ENCODE measurements at regions not wholly inside any gene's neighbourhood (a gene's known extent, or its start where the extent isn't known, plus 50 kb on each side); places are given as distances from the start of the nearest gene placed in this dataset.
A peak's percentile ranks its signal among the peaks of the same experiment; 100 is the strongest.
"Not testable (repeated sequence)": the region's sequence is repeated elsewhere in the genome, so short reads cannot be mapped to it uniquely, and the experiment has no call there.

DNA sequence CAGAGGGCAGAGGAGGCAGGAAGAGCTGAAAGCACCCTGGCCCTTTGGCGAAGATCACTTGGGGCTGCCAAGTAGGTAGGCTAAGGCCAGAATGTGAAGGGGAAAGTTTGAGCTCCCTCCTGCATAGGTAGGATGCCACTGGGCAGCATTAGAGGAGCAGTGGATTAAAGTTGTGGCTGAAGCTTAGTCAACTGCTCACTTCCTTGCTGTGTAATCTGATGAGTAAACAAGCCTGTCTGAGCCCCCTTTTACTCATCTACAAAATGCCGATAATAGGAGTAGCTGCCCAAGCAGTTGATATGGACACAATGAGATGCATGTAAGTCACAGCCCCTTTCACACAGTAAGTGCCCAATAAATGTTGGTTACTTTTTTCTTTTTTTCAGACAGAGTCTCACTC is 216.4 kb downstream of the MN1 start:
- DNase-seq, result no peak

DNA sequence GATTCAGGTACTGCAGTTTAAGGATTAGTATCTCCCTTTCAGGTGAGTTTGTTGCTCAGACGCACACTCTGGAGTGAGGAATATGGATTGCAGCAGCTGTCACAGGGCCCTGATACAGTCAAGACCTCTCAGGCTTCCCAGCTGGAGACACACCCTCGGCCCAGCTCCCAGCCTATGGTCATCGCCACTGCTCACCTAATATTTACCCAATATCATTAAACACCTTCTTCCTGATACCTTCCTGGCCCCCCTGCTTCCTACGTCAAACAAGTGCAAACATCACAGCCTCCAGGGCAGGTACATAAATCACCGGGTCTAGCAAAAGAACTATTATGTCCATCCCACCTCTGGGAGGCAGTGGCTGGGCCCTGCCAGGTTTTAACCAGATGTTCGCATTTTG is 213.3 kb downstream of the MN1 start:
- no peak for DNase-seq

DNA sequence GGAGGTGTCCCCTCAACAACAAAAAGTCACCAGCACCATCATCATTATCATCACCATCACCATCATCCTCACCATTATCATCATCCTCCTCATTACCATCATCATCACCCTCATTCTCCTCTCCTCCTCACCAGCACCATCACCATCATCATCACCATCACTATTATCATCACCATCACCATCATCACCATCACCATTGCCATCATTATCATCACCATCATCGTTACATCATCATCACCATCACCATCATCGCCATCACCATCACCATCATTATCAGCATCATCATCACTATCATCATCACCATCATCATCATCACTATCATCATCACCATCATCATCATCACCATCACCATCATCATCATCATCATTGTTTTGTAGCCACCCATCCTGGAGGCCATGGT is 212.6 kb downstream of the MN1 start:
- no peak for DNase-seq

DNA sequence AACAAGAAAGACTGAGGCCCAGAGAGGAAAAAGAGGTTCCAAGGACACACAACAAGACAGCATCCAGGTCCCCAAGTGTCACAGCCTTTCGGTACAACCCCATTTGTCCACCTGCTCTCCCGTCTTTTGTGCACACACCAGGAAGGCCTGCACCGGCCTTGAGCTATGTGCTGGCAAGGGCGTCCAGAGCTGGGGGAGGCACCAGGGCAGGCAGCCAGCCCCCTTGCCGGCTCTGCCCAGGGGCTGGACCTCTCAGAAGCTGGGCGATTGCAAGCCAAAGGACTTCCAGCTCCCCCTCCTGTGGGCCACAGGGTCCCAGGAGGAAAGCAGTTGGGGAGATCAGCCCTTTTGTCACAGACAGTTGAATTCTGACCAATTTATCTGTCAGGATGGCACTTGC is 210.5 kb downstream of the MN1 start:
- no peak for DNase-seq

DNA sequence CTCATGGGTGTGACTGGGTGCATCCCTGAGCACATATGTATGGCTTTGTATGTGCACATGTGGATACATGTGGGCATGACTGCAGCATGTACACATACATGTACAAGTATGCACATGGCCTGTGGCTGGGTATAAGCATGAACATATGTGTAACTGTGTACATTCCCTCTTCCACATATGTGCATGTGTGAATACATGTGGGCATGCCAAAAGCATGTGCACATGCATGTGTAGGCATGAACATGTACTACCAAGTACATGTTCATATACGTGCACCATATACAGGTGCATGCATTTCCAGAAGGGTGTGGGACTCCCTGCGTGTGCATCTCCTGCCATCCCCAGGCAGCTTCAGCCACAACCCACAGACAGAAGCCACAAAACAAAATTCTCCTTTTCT is 208.2 kb downstream of the MN1 start:
- DNase-seq, result no peak

DNA sequence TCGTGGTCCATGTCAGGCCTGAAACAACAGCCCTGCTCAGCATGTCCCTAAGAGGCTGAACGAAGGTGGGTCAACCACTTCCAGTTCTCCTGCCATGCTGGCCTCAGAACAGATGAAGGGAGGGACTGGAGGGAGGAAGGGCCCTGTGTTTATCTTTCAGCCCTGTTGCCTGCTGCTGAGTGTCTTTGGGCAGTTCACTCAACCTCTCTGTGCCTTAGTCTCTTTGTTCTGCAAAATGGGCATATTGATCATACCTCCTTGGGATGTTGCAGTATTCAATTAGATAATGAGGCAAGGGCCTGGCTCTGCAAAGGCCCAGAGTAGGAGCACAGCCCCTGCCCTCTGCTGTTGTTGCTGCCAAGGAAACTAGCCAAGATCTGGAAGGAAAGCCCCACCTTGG is 207.5 kb downstream of the MN1 start:
- no peak for DNase-seq

DNA sequence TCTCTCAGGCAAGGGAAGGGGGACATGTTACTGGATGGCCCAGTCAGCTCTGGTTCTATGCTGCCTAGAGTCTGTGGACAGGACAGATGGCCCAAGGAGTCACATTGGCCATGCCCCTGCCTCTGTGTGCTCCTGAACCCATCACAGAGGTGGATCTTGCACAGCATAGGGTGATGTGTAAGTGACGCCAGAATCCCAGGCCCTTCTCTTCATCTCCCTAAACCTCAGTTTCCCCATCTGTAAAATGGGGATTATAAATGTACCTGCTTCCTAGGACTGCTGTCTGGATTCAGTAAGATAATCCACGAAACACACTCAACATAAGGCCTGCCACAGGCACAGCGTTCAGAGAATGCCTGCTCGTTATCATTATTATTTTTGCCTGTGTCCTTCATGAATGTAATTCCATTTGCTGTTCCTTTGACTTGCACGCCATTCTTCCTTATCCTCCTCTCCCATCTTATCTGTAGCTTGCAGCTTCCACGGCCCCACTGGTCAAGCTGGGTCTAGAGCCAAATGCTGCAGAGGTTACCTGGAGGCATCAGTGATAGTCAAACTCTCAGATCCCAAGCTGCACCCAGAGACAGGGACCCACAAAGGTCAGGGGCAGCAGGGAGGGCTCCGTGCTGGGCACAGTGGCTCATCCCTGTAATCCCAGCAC is 207.0 kb downstream of the MN1 start:
- no peak for DNase-seq

GRCh38 chr22:27596133-27596870 is 205.3 kb downstream of the MN1 start:
- peak; percentile 73 for DNase-seq

GRCh38 chr22:27597703-27598444 is 203.7 kb downstream of the MN1 start:
- peak; percentile 24 for DNase-seq

DNA sequence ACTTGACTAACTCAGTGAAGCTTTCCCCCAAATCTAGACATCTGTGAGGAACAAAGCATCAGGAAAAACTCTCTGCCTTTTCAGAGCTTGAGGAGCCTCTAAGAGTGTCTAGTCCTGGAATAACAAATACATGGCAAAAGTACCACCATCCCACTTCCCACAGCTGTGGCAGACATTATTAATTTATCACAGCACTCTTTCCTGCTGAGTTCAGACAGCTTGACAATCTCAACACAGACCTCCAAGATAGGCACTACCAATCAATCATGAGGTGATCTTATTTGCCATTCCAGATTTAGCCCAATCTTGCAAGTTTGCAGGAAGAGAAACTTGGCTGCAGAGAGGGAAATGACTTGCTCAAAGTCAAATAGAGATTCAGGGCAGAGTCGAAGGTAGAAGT is 202.8 kb downstream of the MN1 start:
- no peak for DNase-seq

- no peak for DNase-seq
These were observed 200.4 kb downstream of the MN1 start for GRCh38 chr22:27601195-27601594.

DNA sequence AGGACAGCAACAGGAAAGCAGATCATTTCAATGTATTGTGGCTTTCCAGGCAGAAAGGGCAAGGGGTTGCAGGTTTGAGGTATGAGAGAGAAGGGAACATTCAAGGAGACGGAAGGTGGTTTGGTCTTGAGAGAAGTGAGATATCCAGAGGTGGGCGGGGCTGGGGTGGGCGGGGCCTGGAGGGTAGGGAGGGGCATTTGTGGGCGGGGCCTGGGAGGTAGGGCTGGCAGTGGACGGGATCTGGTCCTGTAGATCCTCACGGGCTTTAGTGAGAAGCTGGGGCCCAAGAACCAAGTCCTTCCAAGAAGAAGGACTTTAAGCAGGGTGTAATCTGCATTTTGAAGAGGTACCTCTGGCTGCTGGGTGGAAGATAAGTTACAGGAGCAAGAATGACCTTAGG is 199.2 kb downstream of the MN1 start:
- no peak for DNase-seq

DNA sequence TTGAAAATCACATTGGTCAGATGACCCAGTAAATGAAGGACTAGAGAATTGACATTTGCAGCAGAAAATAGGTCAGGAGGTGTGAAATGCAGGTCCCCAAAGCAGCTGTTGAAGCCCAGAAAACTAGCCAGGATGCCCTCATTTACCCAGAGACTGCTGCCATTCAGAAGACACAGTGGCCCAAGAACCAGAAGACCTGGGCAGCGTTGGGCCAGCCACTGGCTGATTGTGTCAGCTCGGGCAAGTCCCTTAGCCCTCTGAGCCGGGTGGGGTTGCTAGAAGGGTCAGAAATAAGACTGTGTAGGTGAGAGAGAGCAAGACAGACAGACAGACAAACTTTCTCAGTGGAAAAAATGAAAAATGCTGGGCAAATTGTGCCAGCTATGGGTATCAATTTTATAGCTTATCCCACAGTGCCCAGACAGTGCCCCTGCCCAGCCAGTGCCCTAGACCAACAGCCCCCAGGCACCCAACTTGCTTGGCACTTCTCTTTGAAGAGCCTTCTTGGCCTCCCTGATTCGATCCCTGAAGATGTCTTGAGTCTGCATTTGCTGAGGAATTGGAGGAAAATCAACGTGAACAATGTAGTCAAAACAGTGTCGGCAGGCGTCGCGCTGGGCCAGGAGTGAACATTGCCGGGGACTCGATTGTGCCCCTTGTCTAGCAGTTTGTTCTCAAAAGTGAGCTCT is 198.3 kb downstream of the MN1 start:
- no peak for DNase-seq

DNA sequence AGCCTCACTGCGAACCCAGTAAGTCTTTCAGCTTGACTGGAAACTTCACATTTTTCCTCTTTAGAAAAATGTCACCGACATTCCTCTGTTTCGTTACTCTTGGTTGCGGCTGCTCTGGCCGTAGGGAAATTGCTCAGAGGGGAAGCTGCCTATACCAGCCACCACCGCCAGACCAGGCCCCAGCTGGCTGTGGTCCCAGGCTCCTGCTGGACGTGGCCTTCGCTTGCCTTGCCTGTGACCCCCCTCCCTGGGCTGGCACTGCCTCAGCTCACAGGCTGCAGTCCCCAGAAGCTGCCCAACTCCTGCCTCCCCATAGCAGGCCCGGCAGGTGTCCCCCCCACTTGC is 197.8 kb downstream of the MN1 start:
- peak; percentile 59 for DNase-seq

- DNase-seq, result no peak
These were observed 196.2 kb downstream of the MN1 start for GRCh38 chr22:27605390-27605789.

DNA sequence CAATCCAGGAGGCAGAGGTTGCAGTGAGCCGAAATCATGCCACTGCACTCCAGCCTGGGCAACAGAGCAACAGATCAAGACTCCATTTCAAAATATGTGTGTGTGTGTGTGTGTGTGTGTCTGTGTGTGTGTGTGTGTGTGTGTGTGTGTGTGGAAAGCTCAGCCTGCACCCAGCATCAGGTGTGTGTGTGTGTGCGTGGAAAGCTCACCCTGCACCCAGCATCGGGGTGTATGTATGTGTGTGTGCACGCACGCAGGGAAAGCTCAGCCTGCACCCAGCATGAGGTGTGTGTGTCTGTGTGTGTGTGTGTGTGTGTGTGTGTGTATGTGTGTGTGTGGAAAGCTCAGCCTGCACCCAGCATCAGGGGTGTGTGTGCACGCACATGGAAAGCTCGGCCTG is 193.8 kb downstream of the MN1 start:
- DNase-seq, result not testable (repeated sequence)

DNA sequence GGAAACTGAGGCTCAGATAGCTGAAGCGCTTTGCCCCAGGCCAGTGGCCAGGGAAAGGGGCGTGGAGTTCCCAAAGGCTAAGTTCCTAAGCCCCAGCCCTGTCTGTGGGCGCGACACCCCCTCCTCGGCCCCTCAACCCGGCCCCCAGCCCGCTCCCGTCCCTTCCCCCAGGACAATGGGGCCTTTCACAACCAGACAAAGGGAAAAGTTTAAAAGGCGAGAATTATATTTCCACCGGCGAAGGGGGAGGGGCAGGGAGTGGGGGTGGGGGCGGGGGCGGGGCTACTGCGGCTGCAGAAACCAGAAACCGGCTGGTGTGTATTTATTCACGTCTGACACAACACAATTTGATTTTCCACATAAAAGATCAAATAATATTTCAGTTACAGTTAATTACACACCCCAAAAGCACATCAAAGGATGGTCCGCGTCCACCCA is 192.1 kb downstream of the MN1 start:
- no peak for DNase-seq

DNA sequence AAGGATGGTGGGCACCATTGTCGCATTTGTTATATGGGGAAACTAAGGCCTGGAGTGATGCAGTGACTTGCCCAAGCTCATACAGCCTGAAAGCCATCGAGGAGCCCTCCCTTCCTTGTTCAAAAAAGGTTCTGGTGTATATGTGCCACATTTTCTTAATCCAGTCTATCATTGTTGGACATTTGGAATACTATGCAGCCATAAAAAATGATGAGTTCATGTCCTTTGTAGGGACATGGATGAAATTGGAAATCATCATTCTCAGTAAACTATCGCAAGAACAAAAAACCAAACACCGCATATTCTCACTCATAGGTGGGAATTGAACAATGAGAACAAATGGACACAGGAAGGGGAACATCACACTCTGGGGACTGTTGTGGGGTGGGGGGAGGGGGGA is 191.4 kb downstream of the MN1 start:
- DNase-seq, result not testable (repeated sequence)

- DNase-seq, result no peak
These were observed 190.4 kb downstream of the MN1 start for GRCh38 chr22:27610863-27611786.

GRCh38 chr22:27612115-27612514 is 189.4 kb downstream of the MN1 start:
- DNase-seq, result no peak

DNA sequence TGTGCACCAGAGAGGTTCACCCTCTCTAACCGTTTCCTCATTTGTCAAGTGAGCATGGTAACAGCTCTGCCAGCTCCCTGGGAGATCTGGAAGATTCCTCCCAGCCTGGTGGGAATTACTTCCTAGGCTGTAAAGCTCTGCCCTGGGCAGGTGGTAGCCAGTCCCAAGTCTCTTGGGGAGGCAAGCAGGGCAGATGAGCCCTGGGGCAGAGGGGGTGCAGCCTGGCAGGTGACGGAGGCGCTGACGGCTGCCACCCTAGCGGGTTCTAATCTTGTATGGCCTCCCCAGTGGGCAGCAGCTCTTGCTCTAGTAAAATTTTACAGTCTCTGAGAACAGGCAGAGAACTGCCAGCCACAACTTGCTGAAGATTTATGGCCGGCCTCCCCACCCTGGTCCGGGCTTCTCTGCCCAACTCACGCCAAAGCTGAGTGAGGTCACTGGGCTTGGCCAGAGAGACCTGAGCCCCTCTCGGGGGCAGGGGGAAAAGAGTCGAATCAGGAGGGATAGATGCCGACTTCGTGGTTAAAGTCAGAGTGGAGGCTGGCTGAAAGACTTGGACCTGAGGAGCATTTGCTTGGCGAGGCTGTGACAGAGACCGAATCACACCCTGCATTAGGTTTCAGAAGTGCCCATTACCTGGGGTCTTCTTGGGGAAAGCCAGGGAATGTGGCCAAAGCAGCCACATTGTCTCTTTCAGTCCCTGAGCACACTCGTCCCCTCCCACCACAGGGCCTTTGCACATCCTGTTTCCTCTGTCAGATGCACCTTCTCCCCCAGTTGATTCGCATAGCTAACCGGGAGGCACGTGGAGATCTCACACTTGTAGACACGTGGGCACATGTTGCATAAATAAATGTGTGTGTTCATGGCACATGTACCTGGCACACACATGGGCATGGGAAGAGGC is 188.2 kb downstream of the MN1 start:
- no peak for DNase-seq
